Astrocyte of the spinal cord (primary cell): ENCODE measurements at regions not wholly inside any gene's neighbourhood (a gene's known extent, or its start where the extent isn't known, plus 50 kb on each side); places are given as distances from the start of the nearest gene placed in this dataset.
"Not testable (repeated sequence)": the region's sequence is repeated elsewhere in the genome, so short reads cannot be mapped to it uniquely, and the experiment has no call there.

Source experiments
- DNase-seq: peaks from one replicate; pipeline ENCODE4 v3.0.0; 2011; ENCODE audit warnings: low read depth, low spot score
- H3K4me3 ChIP-seq: 2 replicates; pipeline ENCODE4 v1.5.1; 2011; ENCODE audit warnings: low read depth, mild to moderate bottlenecking, low read length, moderate library complexity
- CTCF ChIP-seq: IDR thresholded peaks from 2 replicates; pipeline ENCODE4 v1.5.1; 2012; ENCODE audit warnings: low read depth, mild to moderate bottlenecking, low read length, inconsistent platforms
- in situ Hi-C: cut with HindIII; loops from 2 replicates; pipeline ENCODE4 v1.10.0; 2017; ENCODE audit warnings: low sequenced_read_pairs

GRCh38 chr5:120329095-120329494 lies 135.0 kb upstream of the PRR16 start:
- DNase-seq: no peak
- no peak overlapping the region for H3K4me3 ChIP-seq
- in situ Hi-C loops: no loop called here
- TF ChIP-seq CTCF: no peak

GRCh38 chr5:120330558-120330957 lies 133.5 kb upstream of the PRR16 start:
- no peak overlapping the region for H3K4me3 ChIP-seq
- DNase-seq: no peak
- in situ Hi-C loops: no loop called here
- no peak for TF ChIP-seq CTCF

GRCh38 chr5:120344181-120344580 lies 119.9 kb upstream of the PRR16 start:
- no peak overlapping the region for H3K4me3 ChIP-seq
- no peak for DNase-seq
- in situ Hi-C loops: no loop called here
- TF ChIP-seq CTCF: no peak

- H3K4me3 ChIP-seq: no peak overlapping the region
- no peak for DNase-seq
- no peak for TF ChIP-seq CTCF
- in situ Hi-C loops: no loop called here
Measured at GRCh38 chr5:120345947-120346346, 118.2 kb upstream of the PRR16 start.

- DNase-seq, in situ Hi-C loops, H3K4me3 ChIP-seq: not testable (repeated sequence)
Measured at GRCh38 chr5:120351071-120351470, 113.0 kb upstream of the PRR16 start.

- TF ChIP-seq CTCF: no peak
- H3K4me3 ChIP-seq: no peak overlapping the region
- in situ Hi-C loops: no loop called here
- DNase-seq: no peak
Measured at GRCh38 chr5:120354126-120354525, 110.0 kb upstream of the PRR16 start.

- in situ Hi-C loops: no loop called here
- TF ChIP-seq CTCF: no peak
- no peak for DNase-seq
- H3K4me3 ChIP-seq: no peak overlapping the region
Measured at GRCh38 chr5:120358949-120359348, 105.2 kb upstream of the PRR16 start.
